ENCODE measurements at regions not wholly inside any gene's neighbourhood (a gene's known extent, or its start where the extent isn't known, plus 50 kb on each side); places are given as distances from the start of the nearest gene placed in this dataset.

DNA sequence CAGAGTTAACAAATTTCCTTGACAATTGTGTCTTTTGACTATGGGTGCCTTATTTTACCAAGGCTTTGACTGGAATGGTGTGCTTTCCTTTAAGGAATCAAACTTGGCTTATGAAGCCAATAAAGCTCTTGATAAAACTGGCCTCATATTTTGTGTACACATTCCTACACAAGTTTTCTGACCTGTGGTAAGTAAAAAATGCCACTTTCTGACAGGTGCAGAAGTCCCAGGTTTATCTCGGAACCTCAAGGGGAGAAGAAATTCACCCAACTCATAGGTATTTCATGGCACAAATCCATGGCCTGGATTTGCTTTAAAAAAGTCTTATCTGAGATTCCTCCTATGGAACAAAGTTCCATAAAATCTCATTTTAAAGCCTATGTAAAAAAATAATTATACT lies 880.6 kb upstream of the LRATD1 start:
- TF ChIP-seq, protein P1, sequence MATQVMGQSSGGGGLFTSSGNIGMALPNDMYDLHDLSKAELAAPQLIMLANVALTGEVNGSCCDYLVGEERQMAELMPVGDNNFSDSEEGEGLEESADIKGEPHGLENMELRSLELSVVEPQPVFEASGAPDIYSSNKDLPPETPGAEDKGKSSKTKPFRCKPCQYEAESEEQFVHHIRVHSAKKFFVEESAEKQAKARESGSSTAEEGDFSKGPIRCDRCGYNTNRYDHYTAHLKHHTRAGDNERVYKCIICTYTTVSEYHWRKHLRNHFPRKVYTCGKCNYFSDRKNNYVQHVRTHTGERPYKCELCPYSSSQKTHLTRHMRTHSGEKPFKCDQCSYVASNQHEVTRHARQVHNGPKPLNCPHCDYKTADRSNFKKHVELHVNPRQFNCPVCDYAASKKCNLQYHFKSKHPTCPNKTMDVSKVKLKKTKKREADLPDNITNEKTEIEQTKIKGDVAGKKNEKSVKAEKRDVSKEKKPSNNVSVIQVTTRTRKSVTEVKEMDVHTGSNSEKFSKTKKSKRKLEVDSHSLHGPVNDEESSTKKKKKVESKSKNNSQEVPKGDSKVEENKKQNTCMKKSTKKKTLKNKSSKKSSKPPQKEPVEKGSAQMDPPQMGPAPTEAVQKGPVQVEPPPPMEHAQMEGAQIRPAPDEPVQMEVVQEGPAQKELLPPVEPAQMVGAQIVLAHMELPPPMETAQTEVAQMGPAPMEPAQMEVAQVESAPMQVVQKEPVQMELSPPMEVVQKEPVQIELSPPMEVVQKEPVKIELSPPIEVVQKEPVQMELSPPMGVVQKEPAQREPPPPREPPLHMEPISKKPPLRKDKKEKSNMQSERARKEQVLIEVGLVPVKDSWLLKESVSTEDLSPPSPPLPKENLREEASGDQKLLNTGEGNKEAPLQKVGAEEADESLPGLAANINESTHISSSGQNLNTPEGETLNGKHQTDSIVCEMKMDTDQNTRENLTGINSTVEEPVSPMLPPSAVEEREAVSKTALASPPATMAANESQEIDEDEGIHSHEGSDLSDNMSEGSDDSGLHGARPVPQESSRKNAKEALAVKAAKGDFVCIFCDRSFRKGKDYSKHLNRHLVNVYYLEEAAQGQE (IDR thresholded peaks at IDR 0.05; ENCODE audit: insufficient replicate concordance, low read depth) = no peak
- TF ChIP-seq, protein P2, sequence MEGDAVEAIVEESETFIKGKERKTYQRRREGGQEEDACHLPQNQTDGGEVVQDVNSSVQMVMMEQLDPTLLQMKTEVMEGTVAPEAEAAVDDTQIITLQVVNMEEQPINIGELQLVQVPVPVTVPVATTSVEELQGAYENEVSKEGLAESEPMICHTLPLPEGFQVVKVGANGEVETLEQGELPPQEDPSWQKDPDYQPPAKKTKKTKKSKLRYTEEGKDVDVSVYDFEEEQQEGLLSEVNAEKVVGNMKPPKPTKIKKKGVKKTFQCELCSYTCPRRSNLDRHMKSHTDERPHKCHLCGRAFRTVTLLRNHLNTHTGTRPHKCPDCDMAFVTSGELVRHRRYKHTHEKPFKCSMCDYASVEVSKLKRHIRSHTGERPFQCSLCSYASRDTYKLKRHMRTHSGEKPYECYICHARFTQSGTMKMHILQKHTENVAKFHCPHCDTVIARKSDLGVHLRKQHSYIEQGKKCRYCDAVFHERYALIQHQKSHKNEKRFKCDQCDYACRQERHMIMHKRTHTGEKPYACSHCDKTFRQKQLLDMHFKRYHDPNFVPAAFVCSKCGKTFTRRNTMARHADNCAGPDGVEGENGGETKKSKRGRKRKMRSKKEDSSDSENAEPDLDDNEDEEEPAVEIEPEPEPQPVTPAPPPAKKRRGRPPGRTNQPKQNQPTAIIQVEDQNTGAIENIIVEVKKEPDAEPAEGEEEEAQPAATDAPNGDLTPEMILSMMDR (IDR thresholded peaks at IDR 0.05; ENCODE audit: insufficient read depth, low read length) = no peak
- no peak for TF ChIP-seq GABPA (IDR thresholded peaks at IDR 0.05; ENCODE audit: low read depth)
- no peak for TF ChIP-seq POLR2AphosphoS5 (IDR thresholded peaks at IDR 0.05; ENCODE audit: low read depth)
- no peak for TF ChIP-seq SPI1 (IDR thresholded peaks at IDR 0.05; ENCODE audit: borderline replicate concordance, low read depth)
